HG02759 (cell line): ENCODE measurements at regions not wholly inside any gene's neighbourhood (a gene's known extent, or its start where the extent isn't known, plus 50 kb on each side); places are given as distances from the start of the nearest gene placed in this dataset.

ENCODE experiments used
- ATAC-seq: cut with Tn5 transposase; IDR thresholded peaks from one replicate; pipeline ENCODE4 v1.9.1; 2021; ENCODE audit warnings: mild to moderate bottlenecking, moderate library complexity; ENCODE audit not compliant: unreplicated experiment

DNA sequence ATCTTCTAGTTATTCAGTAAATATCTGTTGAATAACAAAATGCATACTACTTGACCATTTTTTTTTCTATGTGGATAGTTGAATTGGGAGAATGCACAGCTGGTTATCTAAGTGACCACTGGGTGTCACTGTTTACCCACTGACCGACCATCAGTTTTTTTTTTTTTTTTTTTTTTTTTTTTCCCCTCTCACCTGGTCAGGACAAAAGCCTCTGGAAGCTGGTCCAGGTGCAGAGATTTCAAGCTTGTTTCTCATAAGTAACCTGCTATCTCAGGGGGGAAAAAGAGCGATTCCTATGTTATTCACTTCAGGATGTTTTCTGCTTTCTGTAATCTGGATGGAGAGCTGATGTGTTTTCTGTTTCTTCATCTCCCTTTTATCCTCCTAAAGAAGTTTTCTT is 256.0 kb downstream of the DCDC2C start:
- ATAC-seq, result no peak

DNA sequence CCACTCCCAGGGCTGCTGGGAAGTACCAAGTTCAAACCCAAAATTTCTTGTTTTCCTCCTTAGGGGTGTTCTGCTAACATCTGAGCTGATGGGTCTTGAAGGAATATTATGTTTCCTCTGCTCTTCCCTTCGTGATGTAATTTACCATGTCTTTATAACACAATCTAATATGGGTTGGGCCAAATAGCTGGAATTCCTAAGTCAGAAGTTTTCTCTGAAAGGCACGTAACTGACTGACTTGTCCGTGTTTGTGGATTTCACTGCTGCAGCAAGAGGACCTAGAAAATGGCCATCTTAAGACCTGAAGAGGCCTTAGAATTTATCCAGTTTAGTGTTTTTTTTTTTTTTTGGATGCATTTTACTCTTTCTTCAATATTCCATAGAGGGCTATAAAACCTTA is 256.7 kb downstream of the DCDC2C start:
- ATAC-seq, result no peak

DNA sequence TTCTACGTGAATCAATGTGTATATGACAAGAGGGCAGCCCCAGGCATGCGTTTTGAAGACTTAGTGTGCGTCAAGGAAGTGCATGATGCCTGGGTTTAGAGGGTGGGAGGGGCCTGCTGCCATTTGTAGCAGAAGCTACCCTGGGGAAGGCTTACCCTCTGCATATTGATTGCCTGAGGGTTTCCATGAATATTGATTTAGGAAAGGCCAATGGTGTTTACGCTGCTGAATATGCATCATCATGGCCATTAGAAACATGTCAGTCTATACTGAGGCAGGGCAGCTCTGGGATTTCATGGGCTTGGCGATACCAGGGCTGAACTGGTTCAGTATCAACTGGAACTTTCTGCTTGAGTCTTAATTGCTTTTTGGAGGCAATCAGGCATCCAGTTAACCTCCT is 259.3 kb downstream of the DCDC2C start:
- ATAC-seq, result no peak

DNA sequence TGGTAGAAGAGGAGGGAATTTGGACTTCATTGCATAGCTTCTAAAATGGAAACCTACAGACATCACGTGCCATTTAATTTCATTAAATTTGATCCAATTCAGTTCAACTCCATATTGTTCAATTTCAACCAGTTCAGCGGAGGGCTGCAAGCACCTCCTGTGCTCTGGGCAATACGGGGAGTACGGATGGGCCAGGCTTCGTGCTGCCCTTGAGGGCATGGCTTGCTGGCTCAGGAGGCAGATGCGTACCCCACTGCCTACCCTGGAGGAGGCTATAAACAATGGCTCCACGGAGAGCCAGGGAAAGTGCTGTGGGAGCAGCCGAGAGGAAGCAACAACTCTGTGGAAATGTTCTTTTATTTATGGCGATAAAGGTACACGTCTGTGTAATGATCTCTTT is 261.8 kb downstream of the DCDC2C start:
- no peak for ATAC-seq

DNA sequence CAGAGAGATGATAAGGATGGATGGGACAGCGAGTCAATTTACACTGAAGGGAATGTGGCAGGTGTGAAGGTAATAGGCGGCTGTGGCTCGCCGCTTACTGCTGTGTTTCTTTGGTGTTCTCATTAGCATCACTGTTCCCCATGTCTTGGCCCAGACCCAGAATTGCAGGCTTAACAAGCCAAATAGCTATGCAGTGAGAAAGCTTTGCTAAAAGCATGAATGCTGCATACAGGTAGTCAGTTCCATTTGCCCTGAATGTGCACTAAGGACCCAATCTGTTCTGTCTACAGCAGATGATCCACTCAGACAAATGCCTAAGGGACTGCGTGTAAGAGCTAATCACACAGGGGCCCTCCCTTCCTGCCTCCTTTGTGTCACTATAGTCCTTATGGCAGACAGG is 262.6 kb downstream of the DCDC2C start:
- ATAC-seq, result no peak

DNA sequence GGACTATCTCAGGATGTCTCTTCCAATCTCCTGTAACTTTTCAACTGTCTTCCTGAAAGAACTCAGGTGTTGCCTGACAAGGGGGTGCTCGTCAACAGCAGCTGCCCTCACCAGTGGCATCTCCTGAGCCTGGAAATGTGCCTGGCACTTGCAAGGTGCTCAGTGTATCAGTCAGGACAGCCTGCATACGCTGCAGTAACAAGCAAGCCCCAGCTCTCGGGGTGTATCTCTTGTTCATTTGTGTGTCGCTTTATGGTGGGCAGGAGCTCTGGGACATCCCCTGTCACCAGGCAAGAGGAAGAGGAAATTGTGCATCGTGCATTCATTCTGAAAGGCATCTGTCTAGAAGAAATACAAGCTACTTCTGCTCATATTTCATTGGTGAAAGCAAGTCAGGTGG is 263.1 kb downstream of the DCDC2C start:
- no peak for ATAC-seq

DNA sequence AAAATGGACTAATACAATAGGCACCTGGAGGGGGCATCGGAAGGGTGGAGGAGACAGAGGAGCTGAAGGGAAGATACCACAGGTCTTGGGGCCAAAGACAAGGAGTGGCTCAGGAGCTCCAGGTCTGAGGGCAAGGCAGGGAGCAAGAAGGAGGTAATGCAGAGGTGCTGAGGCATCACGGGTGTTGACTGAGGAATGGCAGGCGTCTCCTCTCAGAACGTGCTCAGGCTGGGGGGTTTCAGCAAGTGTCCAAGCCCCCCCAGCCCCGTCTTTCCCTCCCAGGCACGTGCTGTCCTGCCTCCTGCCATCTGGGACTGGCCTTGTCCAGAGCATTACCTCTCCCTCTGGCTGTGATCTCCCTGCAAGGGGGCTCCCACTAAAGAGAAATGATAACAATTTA is 265.4 kb downstream of the DCDC2C start:
- ATAC-seq, result no peak

DNA sequence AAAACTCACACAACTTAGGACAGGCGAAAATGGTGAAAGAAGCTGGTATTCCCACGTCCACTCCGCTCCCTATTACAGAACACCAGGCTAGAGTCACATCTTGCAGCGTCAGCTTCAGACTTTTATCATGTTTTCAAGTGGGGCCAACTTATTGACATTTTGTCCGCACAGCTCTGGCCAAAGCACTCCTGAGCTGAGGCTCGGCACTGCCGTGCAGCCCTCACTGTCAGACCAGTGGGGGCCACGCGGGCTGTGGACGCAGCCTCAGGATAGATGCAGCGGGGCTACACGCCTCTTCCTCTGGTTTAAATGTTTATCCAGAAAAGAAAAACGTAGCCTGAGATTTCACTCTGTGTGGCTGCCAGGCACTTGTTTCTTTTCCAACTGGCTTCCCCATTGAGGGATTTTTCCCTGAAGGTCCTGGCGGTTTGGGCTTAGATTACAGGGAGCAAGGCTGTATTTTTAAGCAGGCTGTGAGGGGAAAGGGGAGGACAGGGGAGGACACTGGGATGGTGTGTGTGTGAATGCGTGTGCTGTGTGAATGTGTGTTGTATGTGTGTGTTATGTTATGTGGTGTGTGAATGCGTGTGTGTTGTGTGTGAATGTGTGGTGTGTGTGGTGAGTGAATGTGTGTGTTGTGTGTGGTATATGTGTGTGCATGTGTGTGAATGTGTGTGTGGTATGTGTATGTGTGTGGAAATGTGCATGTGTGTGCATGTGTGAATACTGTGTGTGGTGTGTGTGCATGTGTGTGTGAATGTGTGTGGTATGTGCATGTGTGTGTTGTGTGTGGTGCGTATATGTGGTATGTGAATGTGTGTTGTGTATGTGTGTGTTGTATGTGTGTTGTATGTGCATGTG is 267.6 kb downstream of the DCDC2C start:
- no peak for ATAC-seq

DNA sequence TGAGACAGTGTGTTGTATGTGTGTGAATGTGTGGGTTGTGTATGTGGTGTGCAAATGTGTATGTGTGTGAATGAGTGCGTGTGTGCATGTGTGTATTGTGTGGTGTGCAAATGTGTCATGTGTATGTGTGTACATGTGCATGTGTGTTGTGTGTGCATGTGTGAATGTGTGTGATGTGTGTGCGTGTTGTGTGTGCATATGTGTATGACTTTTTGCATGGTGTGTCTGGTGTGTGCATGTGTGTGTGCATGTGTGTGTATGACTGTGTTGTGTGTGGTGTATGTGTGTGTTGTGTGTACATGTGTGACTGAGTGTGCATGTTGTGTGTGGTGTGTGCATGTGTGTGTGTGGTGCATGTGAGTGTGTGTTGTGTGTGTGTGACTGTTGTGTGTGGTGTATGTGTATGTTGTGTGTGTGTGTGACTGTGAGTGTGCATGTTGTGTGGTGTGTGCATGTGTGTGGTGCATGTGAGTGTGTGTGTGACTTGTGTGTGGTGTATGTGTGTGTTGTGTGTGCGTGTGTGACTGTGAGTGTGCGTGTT is 268.3 kb downstream of the DCDC2C start:
- ATAC-seq, result no peak

DNA sequence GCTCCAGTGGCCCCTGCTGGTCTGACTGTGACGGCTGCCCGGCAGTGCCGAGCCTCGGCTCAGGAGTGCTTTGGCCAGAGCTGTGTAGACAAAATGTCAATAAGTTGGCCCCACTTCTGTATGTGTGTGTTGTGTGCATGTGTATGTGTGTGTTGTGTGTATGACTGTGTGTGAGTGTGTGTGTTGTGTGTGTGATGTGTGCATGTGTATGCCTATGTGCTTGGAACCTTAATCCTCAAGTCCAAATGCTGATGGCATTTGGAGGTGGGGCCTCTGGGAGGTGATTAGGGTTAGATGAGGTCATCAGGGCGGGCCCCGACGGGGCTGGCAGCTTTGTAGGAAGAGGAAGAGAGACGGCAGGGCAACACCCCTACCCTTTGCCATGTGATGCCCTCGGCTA is 269.0 kb downstream of the DCDC2C start:
- no peak for ATAC-seq

DNA sequence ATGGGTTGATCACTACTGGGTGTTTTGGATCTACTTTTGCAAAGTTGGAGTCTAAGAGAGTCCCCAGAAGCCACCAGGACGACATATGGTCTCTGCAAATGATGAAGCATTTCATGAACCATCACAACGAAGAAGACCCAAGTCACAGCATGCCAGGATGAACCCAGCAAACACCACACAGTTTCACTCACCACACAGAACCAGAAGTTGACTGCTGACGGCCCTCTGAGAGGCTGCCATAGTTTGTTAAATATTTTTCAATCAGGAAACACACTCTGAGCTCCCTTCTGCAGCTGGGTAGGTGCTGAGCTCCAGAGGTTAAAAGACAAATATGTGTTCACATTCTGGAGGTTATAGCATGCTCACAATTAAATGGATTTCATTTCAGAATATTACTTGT is 271.4 kb downstream of the DCDC2C start:
- ATAC-seq, result no peak

DNA sequence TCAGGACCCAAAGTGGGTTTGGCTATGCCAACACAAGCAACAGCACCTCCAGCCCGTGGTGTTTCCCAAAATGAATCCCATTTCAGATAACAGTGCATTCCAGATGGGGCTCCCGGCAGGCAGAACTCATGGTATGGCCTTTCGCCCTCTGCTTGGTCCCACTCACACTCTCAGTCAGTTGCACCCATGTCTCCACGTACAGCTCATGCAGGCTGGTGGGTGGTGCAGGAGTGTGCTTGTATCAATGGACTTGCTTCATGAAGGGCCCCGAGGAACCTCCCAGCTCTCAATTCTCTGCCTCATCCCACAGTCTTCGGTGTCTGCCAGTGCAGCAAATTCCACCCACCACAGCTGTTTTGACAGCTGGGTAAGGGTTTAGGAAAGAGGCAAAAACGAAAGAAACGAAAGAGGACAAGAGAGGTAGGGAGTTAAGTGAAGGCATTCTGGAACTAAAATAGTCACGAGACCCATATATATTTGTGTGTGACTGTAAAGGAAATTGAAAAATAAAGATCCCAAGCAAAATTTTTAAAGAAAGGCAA is 278.1 kb downstream of the DCDC2C start:
- ATAC-seq, result no peak

DNA sequence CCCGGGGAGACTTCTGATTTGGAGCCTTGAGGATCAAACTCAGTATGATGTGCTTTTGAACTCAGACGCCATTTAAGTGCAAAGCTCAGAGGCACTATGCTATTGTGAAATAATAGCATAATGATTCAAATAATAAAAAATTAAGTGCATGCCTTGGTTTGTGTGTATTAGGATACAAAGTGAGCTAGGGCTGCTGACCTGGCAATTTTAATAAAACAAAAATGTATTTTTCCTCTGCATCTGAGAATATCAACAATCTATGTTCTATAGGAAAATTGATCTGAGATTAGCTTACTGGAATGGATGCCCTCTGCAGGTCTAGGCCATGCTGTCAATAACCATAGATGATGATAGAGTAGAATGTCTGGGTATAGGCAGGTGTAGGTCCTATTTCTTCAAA is 278.8 kb downstream of the DCDC2C start:
- no peak for ATAC-seq

DNA sequence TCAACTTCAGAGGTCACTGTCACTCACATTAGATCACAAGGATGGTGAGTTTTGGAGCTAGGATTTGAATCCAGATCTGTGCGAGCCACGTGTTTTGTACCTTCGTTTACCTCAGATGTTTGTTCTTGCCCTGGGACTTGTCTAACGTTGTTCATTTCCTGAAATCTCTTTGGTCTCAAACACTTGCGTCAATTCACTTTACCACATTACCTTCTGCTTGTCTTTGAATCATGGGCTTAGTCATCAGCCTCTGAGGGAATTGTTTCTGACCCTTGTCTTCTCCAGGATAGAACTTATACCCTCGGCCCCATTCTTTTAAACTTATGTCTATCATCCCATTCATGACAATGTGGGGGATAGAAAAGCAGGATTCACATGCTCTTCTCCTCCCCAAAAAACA is 282.7 kb downstream of the DCDC2C start:
- no peak for ATAC-seq

DNA sequence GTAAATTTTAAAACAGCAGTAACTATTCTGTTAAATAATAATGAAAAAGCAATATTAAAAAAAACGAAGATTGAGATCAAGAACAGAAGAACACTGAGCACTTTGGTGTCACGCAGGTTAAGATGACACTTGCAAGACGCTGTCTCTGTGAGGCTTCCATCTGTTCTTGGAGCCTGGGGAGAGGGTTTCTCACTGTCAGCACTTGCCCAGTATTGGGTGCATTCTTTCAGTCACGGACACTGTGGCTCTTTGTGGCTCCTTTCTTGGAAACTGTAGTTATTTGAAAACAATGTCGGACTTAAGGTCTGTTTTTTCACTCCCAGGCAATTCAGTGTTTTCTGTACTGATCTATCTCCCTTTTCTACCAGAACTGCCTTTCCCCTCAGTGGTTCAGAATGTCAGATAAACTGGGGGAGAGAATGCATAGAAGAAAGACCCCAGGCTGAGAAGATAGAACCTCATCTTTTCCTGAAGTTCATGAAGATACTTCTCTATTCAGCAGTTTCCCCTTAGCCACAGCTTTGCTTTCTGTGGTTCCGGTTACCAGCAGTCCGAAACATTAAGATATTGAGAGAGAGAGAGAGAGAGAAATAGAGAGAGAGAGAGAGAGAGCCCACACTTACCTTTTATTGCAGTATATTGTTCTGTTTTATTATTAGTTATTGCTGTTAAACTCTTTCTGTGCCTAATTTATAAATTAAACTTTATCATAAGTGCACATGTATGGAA is 283.3 kb downstream of the DCDC2C start:
- no peak for ATAC-seq

DNA sequence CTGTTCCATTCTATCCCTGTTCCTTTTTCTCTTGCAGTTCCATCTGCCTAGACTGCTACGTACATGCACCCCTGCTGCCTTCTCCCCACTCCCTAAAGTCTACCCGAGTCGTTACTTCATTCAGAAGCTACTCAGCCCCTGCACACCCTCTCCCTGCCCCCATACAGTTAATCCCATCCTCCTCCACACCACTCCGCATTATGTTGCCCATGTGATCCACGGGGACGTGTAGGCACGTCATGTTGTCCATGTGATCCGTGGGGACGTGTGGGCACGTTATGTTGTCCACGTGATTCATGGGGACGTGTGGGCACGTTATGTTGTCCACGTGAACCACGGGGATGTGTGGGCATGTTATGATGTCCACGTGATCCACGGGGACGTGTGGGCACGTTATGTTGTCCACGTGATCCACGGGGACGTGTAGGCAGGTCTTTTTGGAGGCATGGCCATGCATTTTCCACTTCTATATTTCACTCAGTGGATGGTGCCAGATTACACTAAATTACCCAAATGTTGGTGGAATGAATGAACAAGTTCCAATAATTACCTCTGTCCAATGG is 299.5 kb downstream of the DCDC2C start:
- no peak for ATAC-seq

DNA sequence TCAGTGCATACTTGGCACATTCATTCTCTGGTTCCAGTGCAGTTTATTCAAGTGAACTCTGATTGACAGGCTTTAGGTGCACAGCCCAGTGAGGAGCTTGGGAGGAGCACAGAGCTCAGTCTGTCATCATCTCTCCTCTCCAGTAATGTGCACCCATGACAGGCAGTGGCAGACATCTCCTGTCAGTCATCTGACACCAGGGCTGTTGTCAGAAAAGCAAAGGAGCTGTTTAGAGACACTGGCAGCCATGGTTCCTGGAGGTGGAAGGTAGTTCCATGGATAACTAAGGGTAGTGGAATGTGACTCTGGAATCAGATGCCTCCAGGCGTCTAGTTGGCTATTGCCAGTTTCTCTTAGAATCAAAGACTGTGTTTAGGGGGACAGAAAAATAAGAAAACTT is 308.8 kb downstream of the DCDC2C start:
- no peak for ATAC-seq

DNA sequence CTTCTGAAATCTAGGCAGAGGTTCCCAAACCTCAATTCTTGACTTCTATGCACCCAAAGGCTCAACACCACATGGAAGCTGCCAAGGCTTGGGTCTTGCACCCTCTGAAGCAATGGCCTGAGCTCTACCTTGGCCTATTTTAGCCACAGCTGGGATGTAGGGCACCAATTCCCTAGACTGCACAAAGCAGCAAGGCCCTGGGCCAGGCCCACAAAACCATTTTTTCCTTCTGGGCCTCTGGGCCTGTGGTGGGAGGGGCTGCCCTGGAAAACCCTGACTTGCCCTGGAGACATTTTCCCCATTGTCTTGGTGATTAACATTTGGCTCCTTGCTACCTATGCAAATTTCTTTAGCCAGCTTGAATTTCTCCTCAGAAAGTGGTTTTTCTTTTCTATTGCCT is 315.2 kb downstream of the DCDC2C start:
- ATAC-seq, result no peak

DNA sequence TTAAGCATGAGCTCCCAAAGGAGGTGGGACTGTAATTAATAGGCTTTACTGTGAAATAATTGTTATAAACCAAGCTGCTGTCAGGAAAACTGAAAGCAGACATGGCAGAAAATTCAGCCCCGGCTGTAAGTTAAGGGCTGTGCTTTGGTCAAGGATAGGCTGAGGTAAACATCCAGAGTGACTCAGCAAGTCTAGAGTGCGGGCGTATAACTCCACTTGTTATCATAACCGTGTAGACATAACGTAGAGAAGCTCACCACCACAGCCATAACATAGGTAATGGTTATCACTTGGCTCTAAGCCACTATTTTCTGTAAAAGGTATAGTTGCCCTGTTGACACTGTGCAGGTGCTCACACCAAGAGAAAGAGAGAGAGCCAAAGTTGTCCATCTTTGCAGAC is 316.8 kb downstream of the DCDC2C start:
- ATAC-seq, result no peak

DNA sequence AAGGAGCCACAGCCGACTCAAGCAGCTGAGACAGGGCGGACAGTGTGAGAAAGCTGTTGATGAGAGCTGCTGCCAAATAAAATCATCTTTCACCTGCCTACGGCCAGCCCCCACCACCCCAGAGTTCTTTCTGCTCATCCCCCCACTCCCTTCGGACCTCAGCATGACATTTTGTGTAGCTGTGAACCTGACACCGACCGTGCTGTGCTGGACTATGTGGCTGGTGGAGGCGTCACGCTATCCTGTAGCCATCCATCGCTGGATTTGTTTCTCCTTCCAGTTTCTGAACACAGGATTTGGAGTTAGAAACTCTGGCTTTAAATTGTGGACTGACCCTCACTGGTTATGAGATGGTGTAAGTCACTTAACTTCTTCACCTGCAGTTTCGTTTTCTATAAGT is 317.3 kb downstream of the DCDC2C start:
- no peak for ATAC-seq

DNA sequence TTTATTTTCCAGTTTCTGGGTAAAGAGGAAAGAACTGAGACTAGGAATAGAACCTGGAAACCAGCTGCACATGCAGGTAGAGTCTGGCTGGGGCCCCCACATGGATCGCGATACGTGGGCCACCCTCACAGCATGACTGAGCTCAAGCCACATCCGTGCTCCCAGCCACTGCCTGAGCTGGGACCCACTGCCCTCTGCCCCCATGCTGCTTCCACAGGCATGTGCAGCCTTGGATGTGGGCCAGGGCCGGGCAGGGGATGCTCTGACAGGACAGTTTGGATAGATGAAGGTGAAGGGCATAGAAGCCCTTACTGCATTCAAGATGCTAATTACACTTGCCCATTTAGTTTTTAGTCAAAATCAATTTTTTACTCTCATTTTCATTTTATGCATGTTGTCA is 321.2 kb downstream of the DCDC2C start:
- no peak for ATAC-seq

DNA sequence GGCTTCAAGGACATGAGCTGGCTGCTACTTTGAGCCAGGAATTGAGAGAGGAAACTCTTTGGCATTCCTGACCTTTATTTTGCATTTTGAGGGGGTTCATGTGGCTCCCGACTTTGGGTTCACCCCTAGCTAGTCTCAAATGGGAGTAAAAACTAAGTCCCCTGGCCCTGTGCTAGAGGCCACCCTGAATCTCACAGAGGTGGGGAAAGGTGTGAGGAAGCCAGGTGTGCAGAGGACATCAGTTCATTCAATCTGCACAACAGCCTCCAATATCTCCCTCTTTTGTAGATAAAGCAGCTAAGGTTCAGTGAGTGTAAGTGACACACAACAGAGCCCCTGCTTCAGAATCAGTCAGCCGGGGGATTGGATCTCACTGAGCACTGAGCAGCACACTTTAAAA is 325.7 kb downstream of the DCDC2C start:
- ATAC-seq, result no peak
